Endothelial cell of umbilical vein (primary cell): ENCODE measurements at regions not wholly inside any gene's neighbourhood (a gene's known extent, or its start where the extent isn't known, plus 50 kb on each side); places are given as distances from the start of the nearest gene placed in this dataset.

Experiments used
- BruUV-seq: library from RNA; stranded (reverse); fragments of 400-500 nt; replicated peaks from 2 replicates; lab custom pipeline; 2021; lab: Mats Ljungman, UMichigan
- CTCF ChIA-PET: fragments of 300-600, 350-600 bp; sonication (Branson Sonifier 250); formaldehyde crosslinking; loops from one replicate; lab custom pipeline; 2021; ENCODE audit warnings: antibody characterized with exemption, inconsistent platforms; lab: Charles Lee
- POLR2A ChIA-PET: fragments of 300-600, 350-600 bp; sonication (Branson Sonifier 250); formaldehyde crosslinking; loops from one replicate; lab custom pipeline; 2021; ENCODE audit warnings: antibody characterized with exemption, inconsistent platforms; lab: Charles Lee
- DNase-seq: peaks from one replicate; pipeline ENCODE4 v3.0.0-alpha.2; 2011; ENCODE audit warnings: low read depth, low spot score
- FAIRE-seq: peaks from 2 replicates; lab custom pipeline; 2011; peaks lifted over from hg19 to GRCh38; lab: Jason Lieb, UNC
- H2AFZ ChIP-seq: 2 replicates; pipeline ENCODE4 v1.6.0; 2012; ENCODE audit warnings: low read depth, low read length, control low read depth, inconsistent platforms
- H3K27ac ChIP-seq: 2 replicates; pipeline ENCODE4 v1.5.1; 2011; ENCODE audit warnings: low read depth, mild to moderate bottlenecking, control low read depth, low read length, moderate library complexity; ENCODE audit not compliant: insufficient read depth
- H3K27me3 ChIP-seq, 2 experiments: 2 replicates each; pipeline versions ENCODE4 v1.6.0 to v1.6.1; 2011; ENCODE audit warnings: low read length in 2 of 2, mixed read lengths in 1 of 2; ENCODE audit not compliant: control insufficient read depth in 2 of 2, insufficient read depth in 2 of 2
- H3K36me3 ChIP-seq, 2 experiments: 2 replicates in 1 of 2; 3 replicates in 1 of 2; pipeline ENCODE4 v1.5.1; 2011; ENCODE audit warnings: low read length in 2 of 2, mild to moderate bottlenecking in 1 of 2, moderate library complexity in 1 of 2; ENCODE audit not compliant: control insufficient read depth in 2 of 2, insufficient read depth in 2 of 2; ENCODE audit errors: extremely low read depth in 1 of 2
- H3K4me1 ChIP-seq: 3 replicates; pipeline ENCODE4 v1.5.1; 2011; ENCODE audit warnings: mild to moderate bottlenecking, low read length; ENCODE audit not compliant: control insufficient read depth, insufficient read depth; ENCODE audit errors: extremely low read depth
- H3K4me2 ChIP-seq: 2 replicates; pipeline ENCODE4 v1.6.1; 2011; ENCODE audit warnings: low read length, control low read depth, mixed read lengths; ENCODE audit not compliant: insufficient read depth
- H3K4me3 ChIP-seq, 3 experiments: fragments of 200-600 bp in 1 of 3; sonication (generic), shearing (Covaris generic) in 1 of 3; replicated peaks in 1 of 3; 2 replicates each; pipeline ENCODE4 v1.5.1; 2011 to 2016; ENCODE audit warnings: control low read depth in 3 of 3, low read length in 3 of 3, mild to moderate bottlenecking in 2 of 3, inconsistent platforms in 1 of 3, low read depth in 1 of 3, moderate library complexity in 1 of 3; ENCODE audit not compliant: insufficient read depth in 1 of 3
- H3K79me2 ChIP-seq: 2 replicates; pipeline ENCODE4 v1.6.0; 2012; ENCODE audit warnings: low read length, inconsistent platforms; ENCODE audit not compliant: control insufficient read depth, insufficient read depth
- H3K9ac ChIP-seq: replicated peaks from 2 replicates; pipeline ENCODE3; 2011; ENCODE audit warnings: low read length, control low read depth; ENCODE audit not compliant: insufficient read depth; ENCODE audit errors: extremely low read depth
- H3K9me1 ChIP-seq: replicated peaks from 3 replicates; pipeline ENCODE4 v1.6.0; 2011; ENCODE audit warnings: mild to moderate bottlenecking, low read length; ENCODE audit not compliant: control insufficient read depth, insufficient read depth; ENCODE audit errors: extremely low read depth
- H3K9me3 ChIP-seq: replicated peaks from 2 replicates; pipeline ENCODE4 v1.5.1; 2012; ENCODE audit warnings: low read length, inconsistent platforms; ENCODE audit not compliant: control insufficient read depth, insufficient read depth
- H4K20me1 ChIP-seq: replicated peaks from 2 replicates; pipeline ENCODE3; 2011; ENCODE audit warnings: mild to moderate bottlenecking, low read length; ENCODE audit not compliant: control insufficient read depth, insufficient read depth; ENCODE audit errors: extremely low read depth
- GATA2 ChIP-seq: IDR thresholded peaks from 2 replicates; pipeline ENCODE4 v1.7.0; 2011; ENCODE audit warnings: low read depth, mild to moderate bottlenecking, moderate library complexity, mixed read lengths, low read length; ENCODE audit not compliant: insufficient read length, insufficient read depth
- JUN ChIP-seq: IDR thresholded peaks from 2 replicates; pipeline ENCODE4 v1.6.1; 2011; ENCODE audit warnings: borderline replicate concordance, low read depth; ENCODE audit not compliant: insufficient read length, insufficient read depth
- MYC ChIP-seq: IDR thresholded peaks from one replicate; pipeline ENCODE4 v1.6.1; 2011; ENCODE audit warnings: mild to moderate bottlenecking, low read depth, low read length
- POLR2A ChIP-seq: IDR thresholded peaks from 2 replicates; pipeline ENCODE4 v1.6.1; 2012; ENCODE audit warnings: low read depth, mild to moderate bottlenecking, control low read depth, low read length
- POLR2AphosphoS5 ChIP-seq: IDR thresholded peaks from 2 replicates; pipeline ENCODE4 v1.6.1; 2012; ENCODE audit warnings: low read depth, mild to moderate bottlenecking, control low read depth, low read length, moderate library complexity; ENCODE audit not compliant: insufficient read depth
- dilution Hi-C: fragments of 300-500 bp; cut with MboI; formaldehyde crosslinking; loops from one replicate; pipeline ENCODE4 v1.15.0; 2019; ENCODE audit warnings: low sequenced_read_pairs; ENCODE audit not compliant: extremely low pct_ligation_motif_present
- intact Hi-C: fragments of 100-400 bp; cut with micrococcal nuclease; formaldehyde crosslinking; loops from one replicate; pipeline ENCODE4 v1.10.0; 2022
- TF ChIP-seq, protein P1 (sequence below), 2 donors: IDR thresholded peaks; 1 replicate in 1 of 2; 2 replicates in 1 of 2; pipeline ENCODE4 v1.5.1; 2011; ENCODE audit warnings: low read length in 2 of 2, mild to moderate bottlenecking in 2 of 2, moderate library complexity in 2 of 2, control low read depth in 1 of 2, inconsistent platforms in 1 of 2, low read depth in 1 of 2; ENCODE audit not compliant: insufficient read depth in 1 of 2; ENCODE audit errors: extremely low read depth in 1 of 2

DNA sequence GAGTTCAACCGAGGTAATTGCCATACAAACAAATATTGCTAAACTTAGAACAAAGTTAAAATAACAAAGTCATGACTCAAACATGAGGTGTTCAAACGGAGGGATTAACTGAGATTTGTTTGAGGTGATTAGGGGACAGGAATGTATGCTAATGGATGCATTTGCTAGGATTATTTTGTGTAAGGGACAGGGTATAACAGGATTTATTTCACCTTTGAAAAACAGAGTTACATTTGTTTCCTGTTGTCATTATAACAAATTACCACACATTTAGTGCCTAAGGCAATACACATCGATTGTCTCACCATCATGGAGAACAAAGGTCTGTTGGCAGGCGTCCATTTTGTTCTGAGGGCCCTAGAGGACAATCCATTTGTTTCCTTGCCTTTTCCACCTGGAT, 304.3 kb upstream of the CNTNAP5 start:
- no peaks in the 10 kb centered on the region for H3K9me3 ChIP-seq
- no peaks in the 10 kb centered on the region for H3K79me2 ChIP-seq
- no peak overlapping the region for H3K4me3 ChIP-seq
- ChIA-PET CTCF (no interaction called here), POLR2A (no interaction called here)
- no peak overlapping the region for H3K9ac ChIP-seq
- H3K4me2 ChIP-seq, result no peak overlapping the region
- no peak overlapping the region for H3K27ac ChIP-seq
- H2AFZ ChIP-seq, result no peak overlapping the region
- DNase-seq (no peak), FAIRE-seq (no peak)
- intact Hi-C loops, result no loop called here
- no peaks in the 10 kb centered on the region for H4K20me1 ChIP-seq
- no TSS peak for BruUV-seq
- H3K36me3 ChIP-seq, result no peaks in the 10 kb centered on the region
- dilution Hi-C loops, result no loop called here
- H3K4me1 ChIP-seq, result no peaks in the 10 kb centered on the region
- no peaks in the 10 kb centered on the region for H3K27me3 ChIP-seq
- no peaks in the 10 kb centered on the region for H3K9me1 ChIP-seq
- TF ChIP-seq JUN, result no peak
- TF ChIP-seq POLR2A, result no peak
- TF ChIP-seq POLR2AphosphoS5, result no peak
- TF ChIP-seq, protein P1, sequence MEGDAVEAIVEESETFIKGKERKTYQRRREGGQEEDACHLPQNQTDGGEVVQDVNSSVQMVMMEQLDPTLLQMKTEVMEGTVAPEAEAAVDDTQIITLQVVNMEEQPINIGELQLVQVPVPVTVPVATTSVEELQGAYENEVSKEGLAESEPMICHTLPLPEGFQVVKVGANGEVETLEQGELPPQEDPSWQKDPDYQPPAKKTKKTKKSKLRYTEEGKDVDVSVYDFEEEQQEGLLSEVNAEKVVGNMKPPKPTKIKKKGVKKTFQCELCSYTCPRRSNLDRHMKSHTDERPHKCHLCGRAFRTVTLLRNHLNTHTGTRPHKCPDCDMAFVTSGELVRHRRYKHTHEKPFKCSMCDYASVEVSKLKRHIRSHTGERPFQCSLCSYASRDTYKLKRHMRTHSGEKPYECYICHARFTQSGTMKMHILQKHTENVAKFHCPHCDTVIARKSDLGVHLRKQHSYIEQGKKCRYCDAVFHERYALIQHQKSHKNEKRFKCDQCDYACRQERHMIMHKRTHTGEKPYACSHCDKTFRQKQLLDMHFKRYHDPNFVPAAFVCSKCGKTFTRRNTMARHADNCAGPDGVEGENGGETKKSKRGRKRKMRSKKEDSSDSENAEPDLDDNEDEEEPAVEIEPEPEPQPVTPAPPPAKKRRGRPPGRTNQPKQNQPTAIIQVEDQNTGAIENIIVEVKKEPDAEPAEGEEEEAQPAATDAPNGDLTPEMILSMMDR (IDR thresholded peaks at IDR 0.05; ENCODE audit: extremely low read depth in 1 of 2, insufficient read depth in 1 of 2, low read depth in 1 of 2, low read length in 2 of 2), result no peak
- no peak for TF ChIP-seq MYC
- TF ChIP-seq GATA2, result no peak

DNA sequence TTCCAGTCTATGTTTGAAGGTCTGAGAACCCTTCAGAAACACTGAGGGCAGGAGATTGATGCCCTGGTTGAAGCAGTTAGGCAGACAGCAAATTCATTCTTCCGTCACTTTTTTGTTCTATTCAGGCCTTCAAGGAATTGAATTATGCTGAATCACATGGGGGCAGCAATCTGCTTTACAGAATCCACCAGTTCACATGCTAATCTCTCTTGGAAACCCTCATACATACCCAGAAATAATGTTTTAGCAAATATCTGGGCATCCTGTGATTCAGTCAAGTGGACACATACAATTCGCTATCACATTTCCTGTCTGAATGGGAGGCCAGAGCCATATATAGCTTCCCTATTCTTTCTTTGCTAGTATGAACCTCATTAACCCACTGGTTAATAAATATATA, 301.4 kb upstream of the CNTNAP5 start:
- H3K27ac ChIP-seq, result no peak overlapping the region
- no peak overlapping the region for H3K4me2 ChIP-seq
- no peaks in the 10 kb centered on the region for H4K20me1 ChIP-seq
- no peak for TF ChIP-seq GATA2
- DNase-seq (no peak), FAIRE-seq (no peak)
- H3K36me3 ChIP-seq, result no peaks in the 10 kb centered on the region
- H3K9me3 ChIP-seq, result no peaks in the 10 kb centered on the region
- H3K27me3 ChIP-seq, result no peaks in the 10 kb centered on the region
- H3K4me1 ChIP-seq, result no peaks in the 10 kb centered on the region
- dilution Hi-C loops, result no loop called here
- H3K4me3 ChIP-seq, result no peak overlapping the region
- intact Hi-C loops, result no loop called here
- no peak overlapping the region for H3K9ac ChIP-seq
- no TSS peak for BruUV-seq
- ChIA-PET POLR2A (no interaction called here), CTCF (no interaction called here)
- H3K79me2 ChIP-seq, result no peaks in the 10 kb centered on the region
- H2AFZ ChIP-seq, result no peak overlapping the region
- no peaks in the 10 kb centered on the region for H3K9me1 ChIP-seq
